A172 (cell line): ENCODE measurements at regions not wholly inside any gene's neighbourhood (a gene's known extent, or its start where the extent isn't known, plus 50 kb on each side); places are given as distances from the start of the nearest gene placed in this dataset.

Experiments used
- DNase-seq: peaks from one replicate; pipeline ENCODE4 v3.0.0-alpha.2; 2015; ENCODE audit warnings: low spot score

GRCh38 chr4:14681330-14681729, 321.0 kb upstream of the CPEB2 start:
- DNase-seq = no peak

- DNase-seq = no peak
Observed at GRCh38 chr4:14693728-14694127, 308.6 kb upstream of the CPEB2 start.

GRCh38 chr4:14695095-14695845, 307.0 kb upstream of the CPEB2 start:
- no peak for DNase-seq

- DNase-seq = no peak
Observed at GRCh38 chr4:14700083-14700482, 302.2 kb upstream of the CPEB2 start.

GRCh38 chr4:14700544-14700943, 301.7 kb upstream of the CPEB2 start:
- no peak for DNase-seq

- no peak for DNase-seq
Observed at GRCh38 chr4:14701389-14701788, 300.9 kb upstream of the CPEB2 start.

GRCh38 chr4:14701896-14702295, 300.4 kb upstream of the CPEB2 start:
- no peak for DNase-seq

- DNase-seq = no peak
Observed at GRCh38 chr4:14708574-14708973, 293.7 kb upstream of the CPEB2 start.

- no peak for DNase-seq
Observed at GRCh38 chr4:14711259-14711658, 291.0 kb upstream of the CPEB2 start.

GRCh38 chr4:14716691-14717090, 285.6 kb upstream of the CPEB2 start:
- no peak for DNase-seq

- peak; percentile 72 for DNase-seq
Observed at GRCh38 chr4:14719053-14719452, 283.2 kb upstream of the CPEB2 start.

GRCh38 chr4:14726441-14726840, 275.8 kb upstream of the CPEB2 start:
- no peak for DNase-seq

GRCh38 chr4:14726877-14727361, 275.4 kb upstream of the CPEB2 start:
- peak; percentile 48 for DNase-seq

GRCh38 chr4:14729282-14730000, 272.8 kb upstream of the CPEB2 start:
- no peak for DNase-seq

- no peak for DNase-seq
Observed at GRCh38 chr4:14742054-14742453, 260.2 kb upstream of the CPEB2 start.

GRCh38 chr4:14743172-14743571, 259.1 kb upstream of the CPEB2 start:
- no peak for DNase-seq

GRCh38 chr4:14743601-14744000, 258.7 kb upstream of the CPEB2 start:
- no peak for DNase-seq

GRCh38 chr4:14744346-14744745, 257.9 kb upstream of the CPEB2 start:
- no peak for DNase-seq

- peak; percentile 37 for DNase-seq
Observed at GRCh38 chr4:14749910-14750309, 252.4 kb upstream of the CPEB2 start.

GRCh38 chr4:14752341-14753046, 249.8 kb upstream of the CPEB2 start:
- DNase-seq = no peak

GRCh38 chr4:14767142-14767541, 235.1 kb upstream of the CPEB2 start:
- no peak for DNase-seq

GRCh38 chr4:14768449-14768848, 233.8 kb upstream of the CPEB2 start:
- no peak for DNase-seq

- DNase-seq = no peak
Observed at GRCh38 chr4:14769993-14770392, 232.3 kb upstream of the CPEB2 start.
